Psoas muscle (tissue), 7 donors: ENCODE measurements at regions not wholly inside any gene's neighbourhood (a gene's known extent, or its start where the extent isn't known, plus 50 kb on each side); places are given as distances from the start of the nearest gene placed in this dataset.

Experiments
- ATAC-seq, 4 donors: fragments of 200-7000 bp; cut with Tn5 transposase; one replicate each; pipeline ENCODE4 v1.9.1; 2020; ENCODE audit warnings: moderate library complexity in 3 of 4, mild to moderate bottlenecking in 2 of 4
- DNase-seq, 2 donors: peaks; one replicate each; pipeline ENCODE4 v3.0.0-alpha.2; 2020
- H3K27ac ChIP-seq: fragments of 200-600 bp; one replicate; pipeline ENCODE4 v1.8.0; 2022
- H3K27me3 ChIP-seq, 3 donors: fragments of 200-600 bp in 1 of 3; one replicate each; pipeline versions ENCODE4 v1.6.1 to v1.8.0; 2013 to 2022; ENCODE audit warnings: low read length in 2 of 3, mild to moderate bottlenecking in 2 of 3, moderate library complexity in 1 of 3; ENCODE audit not compliant: insufficient read depth in 3 of 3
- H3K36me3 ChIP-seq, 2 donors: fragments of 200-600 bp in 1 of 2; one replicate each; pipeline versions ENCODE4 v1.6.1 to v1.8.0; 2013 to 2022; ENCODE audit warnings: low read depth in 1 of 2, mild to moderate bottlenecking in 1 of 2, moderate library complexity in 1 of 2; ENCODE audit not compliant: insufficient read depth in 1 of 2
- H3K4me1 ChIP-seq: fragments of 200-600 bp; one replicate; pipeline ENCODE4 v1.8.0; 2022
- H3K4me3 ChIP-seq: fragments of 200-600 bp; one replicate; pipeline ENCODE4 v1.8.0; 2022; ENCODE audit warnings: mild to moderate bottlenecking
- H3K9me3 ChIP-seq: fragments of 200-600 bp; one replicate; pipeline ENCODE4 v1.8.0; 2022
- WGBS, 3 donors: extraction: QIAGEN DNeasy Blood & Tissue Kit; methylation state at CpG; one replicate each; pipeline versions ENCODE4 v1.1.6 to v1.1.7; 2013; 5-methylcytosine and 5-hydroxymethylcytosine counted together
- intact Hi-C, 2 donors: fragments of 100-400 bp; cut with DNase I; formaldehyde crosslinking; loops; one replicate each; pipeline versions ENCODE4 v1.11.0 to v1.14.2; 2022
- TF ChIP-seq, protein P1 (sequence below): fragments of 200-600 bp; IDR thresholded peaks from one replicate; pipeline ENCODE4 v1.8.0; 2022; ENCODE audit warnings: antibody characterized with exemption
- donor health status: healthy with polysubstance abuse.
- donor health status: DM: no; HTN: no; CAD: no; lungs with moderate emphysema.
- donor health status: Bipolar disorder and iron deficiency.
- donor health status: healthy.
- donor health status: DM: yes; HTN: yes; CAD: no.
- donor health status: DM: no; HTN: no; CAD: no.
- donor health status: DM: yes; HTN: yes; CAD: no.

DNA sequence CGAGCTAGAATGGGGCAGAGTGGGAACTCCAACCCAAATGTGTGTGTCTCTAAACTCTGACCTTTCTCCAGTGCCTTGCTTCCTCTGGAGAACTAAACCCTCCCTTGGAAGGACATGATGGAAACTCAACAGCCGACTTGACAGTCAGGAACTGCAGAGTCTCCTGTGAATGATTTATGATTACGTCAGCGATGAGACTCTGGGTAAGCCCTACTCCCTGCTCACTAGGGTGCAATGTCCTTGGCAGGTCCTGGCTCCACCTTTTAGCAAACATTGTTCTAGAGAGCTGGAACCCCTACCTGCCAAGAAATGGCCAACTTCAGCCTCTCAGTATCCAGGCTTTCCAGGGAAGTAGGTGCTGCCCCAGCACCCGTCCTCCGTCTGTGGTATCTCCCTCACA lies 96.1 kb upstream of the CD82 start:
- Histone ChIP-seq H3K36me3 (no peaks in the 10 kb centered on the region), H3K27me3 (peaks cover 0 to 6% (median 3%) of the 10 kb centered on the region in 3 donors), H3K27ac (no peak overlapping the region), H3K4me3 (no peak overlapping the region), H3K9me3 (no peaks in the 10 kb centered on the region), H3K4me1 (no peaks in the 10 kb centered on the region)
- intact Hi-C loops: no loop called here
- TF ChIP-seq, protein P1, sequence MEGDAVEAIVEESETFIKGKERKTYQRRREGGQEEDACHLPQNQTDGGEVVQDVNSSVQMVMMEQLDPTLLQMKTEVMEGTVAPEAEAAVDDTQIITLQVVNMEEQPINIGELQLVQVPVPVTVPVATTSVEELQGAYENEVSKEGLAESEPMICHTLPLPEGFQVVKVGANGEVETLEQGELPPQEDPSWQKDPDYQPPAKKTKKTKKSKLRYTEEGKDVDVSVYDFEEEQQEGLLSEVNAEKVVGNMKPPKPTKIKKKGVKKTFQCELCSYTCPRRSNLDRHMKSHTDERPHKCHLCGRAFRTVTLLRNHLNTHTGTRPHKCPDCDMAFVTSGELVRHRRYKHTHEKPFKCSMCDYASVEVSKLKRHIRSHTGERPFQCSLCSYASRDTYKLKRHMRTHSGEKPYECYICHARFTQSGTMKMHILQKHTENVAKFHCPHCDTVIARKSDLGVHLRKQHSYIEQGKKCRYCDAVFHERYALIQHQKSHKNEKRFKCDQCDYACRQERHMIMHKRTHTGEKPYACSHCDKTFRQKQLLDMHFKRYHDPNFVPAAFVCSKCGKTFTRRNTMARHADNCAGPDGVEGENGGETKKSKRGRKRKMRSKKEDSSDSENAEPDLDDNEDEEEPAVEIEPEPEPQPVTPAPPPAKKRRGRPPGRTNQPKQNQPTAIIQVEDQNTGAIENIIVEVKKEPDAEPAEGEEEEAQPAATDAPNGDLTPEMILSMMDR: no peak
- no peak for ATAC-seq
- 69 to 74% (median 74%) methylated on average over 6 of the region's 6 CpGs for WGBS, 3 donors
- DNase-seq: no peak

DNA sequence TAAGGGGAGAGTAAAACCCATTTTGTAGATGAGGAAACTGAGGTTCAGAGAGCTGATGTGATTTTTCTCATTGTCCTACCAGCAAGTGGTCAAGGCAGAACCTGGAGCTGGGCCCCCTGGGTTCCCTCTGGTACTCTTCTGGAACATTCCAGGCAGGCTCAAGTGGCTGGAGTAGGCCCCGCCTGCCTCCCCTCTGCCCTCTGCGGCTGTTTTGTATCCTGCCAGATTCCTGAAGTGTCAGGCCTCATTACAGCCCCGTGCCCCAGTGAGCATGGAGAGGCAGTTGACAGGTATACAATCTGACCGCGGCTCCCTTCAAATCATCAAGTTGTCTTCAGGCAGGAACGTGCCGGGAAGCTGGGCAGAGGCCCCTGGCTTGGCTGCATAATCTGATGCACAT lies 94.6 kb upstream of the CD82 start:
- Histone ChIP-seq H3K36me3 (no peaks in the 10 kb centered on the region), H3K9me3 (no peaks in the 10 kb centered on the region), H3K4me1 (no peaks in the 10 kb centered on the region), H3K4me3 (no peak overlapping the region), H3K27me3 (peaks cover 0 to 8% (median 3%) of the 10 kb centered on the region in 3 donors), H3K27ac (no peak overlapping the region)
- TF ChIP-seq, protein P1: no peak
- ATAC-seq (no peak), DNase-seq (no peak)
- intact Hi-C loops: no loop called here
- WGBS, 3 donors: 42 to 50% (median 44%) methylated on average over 7 of the region's 7 CpGs

DNA sequence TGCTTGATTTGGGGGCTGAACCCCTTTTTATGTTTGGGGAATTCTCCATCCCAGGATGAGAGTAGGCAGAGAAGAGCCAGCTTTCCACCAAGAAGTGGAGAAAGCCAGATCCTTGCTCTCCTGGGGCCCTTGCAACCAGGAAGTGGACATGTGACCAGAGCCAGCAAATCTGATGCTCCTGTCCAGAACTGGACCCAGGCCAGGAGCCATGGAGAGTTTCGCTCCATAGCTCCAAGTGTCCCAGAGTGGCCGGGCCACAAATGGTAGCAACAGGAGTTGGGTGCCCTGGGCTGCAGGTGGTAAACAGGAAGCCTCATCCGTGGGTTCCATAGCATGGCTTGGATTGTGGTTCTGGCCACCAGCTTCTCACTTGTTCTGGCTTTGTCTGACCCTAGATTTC lies 93.9 kb upstream of the CD82 start:
- intact Hi-C loops: no loop called here
- no peak for DNase-seq
- no peak overlapping the region for H3K4me3 ChIP-seq
- no peaks in the 10 kb centered on the region for H3K36me3 ChIP-seq
- 59 to 69% (median 60%) methylated on average over 3 of the region's 3 CpGs for WGBS, 3 donors
- no peaks in the 10 kb centered on the region for H3K4me1 ChIP-seq
- H3K9me3 ChIP-seq: no peaks in the 10 kb centered on the region
- TF ChIP-seq, protein P1: no peak
- H3K27ac ChIP-seq: no peak overlapping the region
- no peak for ATAC-seq
- H3K27me3 ChIP-seq: peaks cover 0 to 14% (median under 1%) of the 10 kb centered on the region in 3 donors

DNA sequence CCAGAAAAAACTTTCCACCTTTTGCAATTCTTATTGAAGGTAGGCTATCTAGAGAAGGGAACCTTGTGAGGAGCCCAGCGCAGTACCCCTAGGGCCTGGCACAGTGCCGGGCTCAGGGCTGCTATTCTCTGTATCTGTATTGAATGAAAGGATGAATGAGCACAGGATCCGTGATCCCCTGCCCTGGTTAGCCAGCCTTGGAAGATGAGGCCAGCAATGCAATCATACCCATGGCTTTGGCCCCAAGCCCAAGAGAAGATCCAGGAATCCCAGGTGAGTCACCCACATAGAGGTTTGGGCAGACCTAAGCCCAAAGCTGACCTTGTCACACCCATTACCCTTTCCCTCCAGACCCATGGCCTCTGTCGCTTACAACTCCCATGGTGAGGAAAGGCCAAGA lies 92.5 kb upstream of the CD82 start:
- no peaks in the 10 kb centered on the region for H3K36me3 ChIP-seq
- 70 to 75% (median 72%) methylated on average over 4 of the region's 4 CpGs for WGBS, 3 donors
- ATAC-seq (no peak), DNase-seq (no peak)
- no peak overlapping the region for H3K27ac ChIP-seq
- H3K4me1 ChIP-seq: no peaks in the 10 kb centered on the region
- H3K9me3 ChIP-seq: no peaks in the 10 kb centered on the region
- peaks cover 0 to 8% (median 0%) of the 10 kb centered on the region in 3 donors for H3K27me3 ChIP-seq
- TF ChIP-seq, protein P1: no peak
- H3K4me3 ChIP-seq: no peak overlapping the region
- intact Hi-C loops: no loop called here

DNA sequence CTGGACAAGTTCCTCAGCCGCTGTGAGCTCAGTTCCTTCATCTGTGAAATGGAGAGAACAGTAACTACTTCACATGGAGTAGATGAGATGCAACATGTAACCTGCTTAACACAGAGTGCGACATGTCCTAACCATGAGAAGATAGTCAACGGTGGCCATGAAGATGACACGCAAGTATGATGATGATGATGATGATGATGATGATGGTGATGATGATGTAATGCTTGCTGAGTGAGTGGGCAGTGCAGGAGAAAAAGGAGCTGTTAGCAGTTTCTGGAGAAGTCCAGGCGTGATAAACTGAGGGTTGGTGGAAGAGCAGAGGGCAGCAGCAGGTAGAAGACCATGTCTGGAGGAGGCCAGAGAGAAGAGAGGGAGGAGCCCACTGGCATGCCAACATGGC lies 90.8 kb upstream of the CD82 start:
- H3K36me3 ChIP-seq: no peaks in the 10 kb centered on the region
- H3K27ac ChIP-seq: no peak overlapping the region
- intact Hi-C loops: no loop called here
- H3K9me3 ChIP-seq: no peaks in the 10 kb centered on the region
- DNase-seq (no peak), ATAC-seq (no peak)
- TF ChIP-seq, protein P1: no peak
- no peak overlapping the region for H3K4me3 ChIP-seq
- peaks cover 0 to 8% (median 0%) of the 10 kb centered on the region in 3 donors for H3K27me3 ChIP-seq
- H3K4me1 ChIP-seq: no peaks in the 10 kb centered on the region
- 90 to 94% (median 92%) methylated on average over 5 of the region's 5 CpGs for WGBS, 3 donors
